GM04503 (cell line): ENCODE measurements at regions not wholly inside any gene's neighbourhood (a gene's known extent, or its start where the extent isn't known, plus 50 kb on each side); places are given as distances from the start of the nearest gene placed in this dataset.
A peak's percentile ranks its signal among the peaks of the same experiment; 100 is the strongest.
"Not testable (repeated sequence)": the region's sequence is repeated elsewhere in the genome, so short reads cannot be mapped to it uniquely, and the experiment has no call there.

Experiments
- DNase-seq: peaks from one replicate; pipeline ENCODE4 v3.0.0-alpha.2; 2012; ENCODE audit warnings: low read depth

DNA sequence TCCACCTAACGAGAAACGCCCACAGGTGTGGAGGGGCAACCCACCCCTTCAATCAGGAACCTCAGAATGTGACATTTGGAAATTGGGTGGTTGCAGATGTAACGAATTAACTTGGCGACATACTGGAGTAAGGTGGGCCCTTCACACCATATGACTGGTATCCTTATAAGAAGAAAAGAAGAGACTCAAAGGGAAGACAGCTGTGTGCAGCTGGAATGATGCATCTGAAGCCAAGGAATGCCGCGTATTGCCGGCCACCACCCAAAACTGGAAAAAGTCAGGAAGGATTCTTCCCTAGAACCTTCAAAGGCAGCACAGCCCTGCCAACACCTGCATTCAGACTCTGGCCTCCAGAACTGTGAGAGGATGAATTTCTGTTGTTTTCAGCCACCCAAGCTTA lies 270.0 kb upstream of the FRG2C start:
- DNase-seq = not testable (repeated sequence)

DNA sequence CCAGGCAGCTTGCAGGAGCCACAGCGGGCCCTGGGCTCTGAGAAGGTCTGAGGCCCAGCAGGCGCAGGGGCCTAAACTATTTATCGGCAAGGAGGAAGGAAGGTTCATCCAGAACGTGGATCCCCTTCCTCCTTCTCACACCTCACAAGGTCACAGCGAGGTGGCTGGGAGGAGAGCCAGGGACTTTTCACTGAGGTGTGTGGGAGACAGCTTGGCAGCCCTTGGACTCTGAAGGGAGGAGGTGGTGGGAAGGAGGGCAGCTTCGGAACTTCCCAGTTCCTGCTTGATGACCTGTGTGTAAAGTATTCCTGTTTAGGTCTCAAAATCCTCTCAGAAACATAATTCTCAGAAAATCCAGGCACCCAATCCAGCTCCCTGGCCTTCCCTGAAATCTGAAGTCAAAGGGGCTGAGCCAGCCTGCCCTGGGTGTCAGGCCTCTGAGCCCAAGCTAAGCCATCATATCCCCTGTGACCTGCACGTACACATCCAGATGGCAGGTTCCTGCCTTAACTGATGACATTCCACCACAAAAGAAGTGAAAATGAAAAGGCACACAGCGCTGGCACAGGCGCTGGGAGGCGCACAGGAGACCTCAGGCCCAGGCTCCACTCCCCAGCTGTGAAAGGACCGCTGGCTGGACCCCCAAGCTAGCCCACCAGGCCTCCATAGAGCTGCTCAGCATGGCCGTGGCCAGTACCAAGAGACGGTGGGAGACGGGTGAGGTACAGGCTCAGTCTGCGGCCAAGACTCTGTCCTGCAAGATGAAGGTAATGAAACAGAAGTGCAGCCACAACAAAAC lies 269.4 kb upstream of the FRG2C start:
- DNase-seq = not testable (repeated sequence)

DNA sequence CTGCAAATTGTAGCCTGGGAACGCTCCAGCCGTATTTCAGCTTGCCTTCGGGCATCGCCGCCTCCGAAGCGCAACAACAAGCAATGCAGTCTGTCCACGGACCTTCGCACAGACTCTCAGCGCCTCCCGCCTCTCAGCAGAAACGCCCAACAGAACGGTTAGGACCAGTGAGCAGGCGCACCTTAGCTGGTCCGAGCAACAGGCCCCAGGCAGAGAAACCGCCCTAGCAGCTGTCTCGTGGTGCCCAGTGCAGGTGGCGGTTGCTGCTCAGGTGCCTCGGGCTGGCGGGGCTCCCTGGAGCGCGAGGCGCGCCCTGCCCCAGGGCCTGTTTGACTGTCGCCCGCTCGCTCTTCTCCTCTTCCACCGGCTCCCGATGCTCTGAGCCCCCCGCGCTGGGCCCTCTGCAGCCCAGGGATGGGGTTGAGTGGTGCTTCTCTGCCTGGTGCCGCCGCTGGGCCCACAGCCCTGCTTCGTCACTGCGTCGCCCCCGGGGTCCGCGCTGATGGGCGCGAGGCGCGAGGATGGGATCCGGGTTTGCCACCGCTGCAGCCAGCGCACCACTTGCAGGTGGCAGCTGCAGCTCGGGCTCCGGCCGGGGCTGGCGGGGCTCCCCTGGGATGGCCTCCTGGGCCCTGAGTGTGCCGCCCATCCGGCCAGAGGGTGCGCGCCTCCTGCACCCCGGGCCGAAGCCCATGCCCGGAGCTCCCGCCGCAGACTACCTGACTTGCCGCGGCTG lies 268.4 kb upstream of the FRG2C start:
- no peak for DNase-seq

DNA sequence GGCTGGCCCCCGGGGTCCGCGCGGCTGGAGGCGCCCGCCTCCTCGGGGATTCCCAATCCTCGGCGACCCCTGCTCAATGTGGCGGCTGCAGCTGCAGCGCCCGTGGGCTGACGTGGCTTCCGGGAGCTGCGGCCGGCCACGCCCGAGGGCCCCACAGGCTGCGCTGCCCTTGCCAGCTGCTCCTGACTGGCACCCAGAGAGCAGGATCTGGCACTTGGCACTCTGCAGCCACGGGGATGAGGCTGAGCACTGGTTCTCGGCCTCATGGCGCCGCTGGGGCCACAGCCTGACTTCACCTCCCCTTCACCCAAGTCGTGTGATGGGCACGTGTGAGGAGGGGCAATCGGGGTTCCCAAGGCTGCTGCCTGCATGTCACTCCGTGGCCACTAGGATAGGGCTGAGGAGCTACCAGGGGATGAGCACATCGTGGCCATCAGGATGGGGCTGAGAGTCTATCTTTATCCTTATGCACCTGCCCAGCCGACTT lies 267.8 kb upstream of the FRG2C start:
- no peak for DNase-seq

DNA sequence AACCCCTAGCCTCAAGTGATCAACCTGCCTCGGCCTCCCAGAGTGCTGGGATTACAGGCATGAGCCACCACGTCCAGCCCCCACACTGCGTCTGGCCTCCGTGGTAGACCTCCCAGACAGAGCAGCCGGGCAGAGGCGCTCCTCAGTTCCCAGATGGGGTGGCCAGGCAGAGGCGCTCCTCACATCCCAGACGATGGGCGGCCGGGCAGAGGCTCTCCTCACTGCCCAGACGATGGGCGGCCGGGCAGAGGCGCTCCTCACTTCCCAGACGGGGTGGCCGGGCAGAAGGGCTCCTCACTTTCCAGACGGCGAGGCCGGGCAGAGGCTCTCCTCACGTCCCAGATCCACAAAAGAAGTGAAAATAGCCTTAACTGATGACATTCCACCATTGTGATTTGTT lies 266.6 kb upstream of the FRG2C start:
- DNase-seq = not testable (repeated sequence)

DNA sequence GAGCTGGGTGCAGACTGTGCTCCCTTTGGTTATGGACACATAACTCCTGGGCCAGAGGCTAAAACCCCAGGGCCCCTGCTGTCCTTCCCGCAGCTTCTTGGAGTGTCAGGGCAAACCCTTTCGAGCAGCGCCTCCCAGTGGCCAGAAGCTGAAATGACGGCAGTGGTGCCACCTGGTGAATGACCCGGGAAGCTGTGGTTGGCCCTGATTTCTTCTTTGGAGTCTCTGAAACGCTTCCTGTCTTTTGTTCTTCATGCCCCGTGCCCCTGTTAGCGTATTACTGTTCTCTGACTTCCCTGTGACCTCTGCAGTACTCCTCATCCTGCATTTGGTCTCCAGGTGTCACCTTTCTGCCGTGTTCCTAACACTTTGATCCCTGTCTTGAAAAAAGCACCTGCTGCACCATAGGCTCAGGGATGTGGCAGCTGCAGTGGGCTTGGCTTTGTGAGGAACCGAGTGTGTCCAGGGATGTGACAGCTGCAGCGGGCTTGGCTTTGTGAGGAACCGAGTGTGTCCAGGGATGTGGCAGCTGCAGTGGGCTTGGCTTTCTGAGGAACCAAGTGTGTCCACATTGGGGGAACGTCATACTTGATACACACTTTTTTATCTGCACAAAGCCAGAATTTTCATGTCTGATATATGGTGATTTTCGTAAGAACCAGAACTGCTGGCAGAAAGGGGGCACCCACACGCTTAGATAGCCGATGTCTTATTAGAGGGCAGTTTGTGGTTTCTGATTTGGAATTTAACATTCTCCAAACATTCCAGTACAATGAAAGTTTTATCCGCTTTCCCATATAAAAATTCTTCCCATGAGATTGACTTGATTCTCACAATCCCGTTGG lies 241.8 kb upstream of the FRG2C start:
- DNase-seq = not testable (repeated sequence)

DNA sequence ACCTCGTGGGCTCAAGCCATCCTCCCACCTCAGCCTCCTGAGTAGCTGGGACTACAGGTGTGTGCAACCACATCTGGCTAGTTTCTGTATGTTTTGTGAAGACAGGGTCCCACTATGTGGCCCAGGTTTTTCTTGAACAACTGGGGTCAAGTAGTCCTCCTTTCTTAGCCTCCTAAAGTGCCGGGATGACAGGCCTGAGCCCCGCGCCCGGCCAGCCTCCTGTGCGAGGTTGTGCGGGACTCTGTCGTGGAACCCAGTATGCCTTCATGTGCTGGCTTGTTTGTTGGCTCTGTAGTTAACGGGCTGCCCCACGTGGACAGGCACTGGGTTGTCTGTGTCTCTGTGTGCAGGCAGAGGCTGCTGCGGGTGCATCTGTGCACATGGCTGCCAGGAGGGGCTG lies 238.7 kb upstream of the FRG2C start:
- not testable (repeated sequence) for DNase-seq

DNA sequence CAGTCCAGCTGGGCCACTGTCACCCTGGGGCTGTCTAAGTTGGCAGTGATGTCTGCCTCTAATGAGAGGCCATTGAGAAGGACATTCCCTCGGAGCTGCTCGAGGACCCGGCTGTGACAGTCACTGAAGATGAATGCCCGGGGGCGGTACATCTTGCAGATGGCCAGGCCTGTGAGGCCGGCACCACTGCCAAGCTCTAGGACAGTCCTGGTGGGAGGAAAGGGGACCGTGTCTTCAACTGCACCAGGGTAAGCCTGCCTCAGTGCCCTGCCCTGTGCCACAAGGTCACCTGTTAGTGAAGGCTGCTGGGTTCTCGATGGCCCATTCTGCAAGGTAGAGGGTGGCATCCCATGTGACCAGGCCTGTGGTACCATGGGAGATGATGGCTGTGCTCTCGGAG lies 236.6 kb upstream of the FRG2C start:
- DNase-seq = not testable (repeated sequence)

DNA sequence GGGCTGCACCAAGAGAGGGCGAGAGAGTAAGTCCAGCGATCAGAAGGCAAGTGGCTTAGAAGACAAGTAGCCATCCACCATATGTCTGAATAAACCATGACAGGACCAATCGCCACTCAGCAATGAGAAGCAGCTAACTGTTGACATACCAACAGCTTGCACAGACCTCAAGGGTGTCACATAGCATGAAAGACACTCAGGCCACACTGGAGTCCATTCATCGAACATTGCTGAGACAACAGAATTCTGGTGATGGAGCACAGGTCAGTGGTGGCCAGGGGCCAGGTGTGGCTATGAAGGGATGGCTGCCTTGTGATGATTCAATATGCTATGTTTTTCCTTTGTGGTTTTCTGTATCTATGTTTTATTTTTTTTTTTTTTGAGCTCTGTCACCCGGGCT lies 236.2 kb upstream of the FRG2C start:
- DNase-seq = not testable (repeated sequence)

DNA sequence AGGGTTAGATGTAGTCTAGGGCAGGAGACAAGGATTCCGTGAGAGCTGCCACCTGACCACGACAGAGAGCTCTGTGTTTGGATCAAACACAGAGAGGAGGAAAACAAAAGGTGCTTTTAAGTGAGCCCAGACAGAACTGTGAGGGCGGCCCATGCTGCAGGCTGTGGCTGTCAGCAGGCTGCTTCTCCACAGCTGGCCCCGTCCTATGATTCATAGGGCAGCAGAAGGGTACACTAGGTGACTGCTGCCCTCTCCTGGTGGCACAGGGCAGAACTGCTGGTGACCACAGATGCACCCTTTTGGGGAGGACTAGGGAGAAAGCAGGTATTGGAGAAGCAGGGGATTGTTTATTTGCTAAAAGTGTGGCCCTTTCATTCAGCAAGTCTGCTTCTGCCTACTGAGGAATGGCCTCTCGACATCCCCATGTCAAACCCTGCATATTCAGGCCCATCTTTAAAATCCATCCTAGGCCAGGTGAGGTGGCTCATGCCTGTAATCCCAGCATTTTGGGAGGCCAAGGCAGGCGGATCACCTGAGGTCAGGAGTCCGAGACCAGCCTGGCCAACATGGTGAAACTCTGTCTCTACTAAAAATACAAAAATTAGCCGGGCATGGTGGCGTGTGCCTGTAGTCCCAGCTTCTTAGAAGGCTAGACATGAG lies 234.4 kb upstream of the FRG2C start:
- DNase-seq = peak; percentile 26

DNA sequence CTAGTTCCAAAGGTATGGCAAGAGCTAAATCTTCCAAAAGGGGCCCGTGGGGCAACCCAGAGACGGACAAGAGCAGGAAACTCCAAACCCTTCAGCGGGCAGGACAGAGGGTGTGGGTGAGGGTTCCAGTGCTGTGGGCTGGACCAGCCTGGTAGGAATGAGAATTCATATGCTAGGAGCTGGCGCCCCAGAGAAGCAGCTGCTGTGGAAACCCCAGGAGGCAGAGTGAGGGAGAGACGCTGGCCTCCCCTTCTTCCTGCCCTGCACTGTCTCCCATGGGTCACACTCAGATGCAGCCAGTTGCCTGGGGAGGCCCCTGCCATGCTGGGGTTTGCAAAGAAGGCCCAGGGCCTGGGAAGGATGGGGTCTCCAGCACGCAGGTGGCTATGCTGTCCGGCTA lies 233.7 kb upstream of the FRG2C start:
- not testable (repeated sequence) for DNase-seq

DNA sequence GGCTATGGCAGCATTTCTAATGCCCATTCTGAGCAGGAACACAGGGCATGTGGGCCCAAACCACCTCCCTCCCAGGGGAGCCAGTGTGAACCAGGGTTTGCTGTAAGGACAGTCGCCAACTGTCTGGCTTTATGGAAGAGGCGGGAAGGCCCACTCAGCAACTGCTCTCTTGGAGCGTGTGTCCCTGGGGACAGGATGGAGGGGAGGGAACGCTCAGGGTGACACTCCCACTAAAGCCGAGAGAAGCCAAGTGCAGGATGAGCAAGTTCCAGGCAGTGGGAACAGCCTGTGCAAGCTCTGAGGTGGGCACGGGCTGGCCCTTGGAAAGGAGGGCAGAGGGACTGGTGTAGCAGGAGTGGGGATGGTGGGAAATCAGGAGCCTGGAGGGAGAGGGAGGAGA lies 233.0 kb upstream of the FRG2C start:
- DNase-seq = not testable (repeated sequence)

DNA sequence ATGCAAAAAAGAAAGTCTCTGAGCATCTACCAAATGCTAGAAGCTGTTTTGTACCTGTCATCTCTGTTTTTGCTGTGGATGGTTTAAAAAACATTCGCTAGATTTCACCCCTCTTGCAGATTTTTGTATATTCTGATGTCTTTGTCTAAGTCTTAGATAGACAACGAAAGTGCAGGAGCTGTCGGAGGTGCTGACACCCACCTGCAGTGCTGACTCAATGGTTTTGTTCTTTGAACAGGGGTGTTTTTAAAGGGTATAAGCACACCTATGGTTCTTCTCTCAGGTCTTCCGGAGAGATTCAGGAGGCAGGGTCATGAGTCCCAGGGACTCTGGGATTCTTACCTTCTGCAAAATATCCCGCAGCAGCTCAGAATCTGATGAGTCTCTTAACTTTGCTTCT lies 231.7 kb upstream of the FRG2C start:
- DNase-seq = not testable (repeated sequence)

DNA sequence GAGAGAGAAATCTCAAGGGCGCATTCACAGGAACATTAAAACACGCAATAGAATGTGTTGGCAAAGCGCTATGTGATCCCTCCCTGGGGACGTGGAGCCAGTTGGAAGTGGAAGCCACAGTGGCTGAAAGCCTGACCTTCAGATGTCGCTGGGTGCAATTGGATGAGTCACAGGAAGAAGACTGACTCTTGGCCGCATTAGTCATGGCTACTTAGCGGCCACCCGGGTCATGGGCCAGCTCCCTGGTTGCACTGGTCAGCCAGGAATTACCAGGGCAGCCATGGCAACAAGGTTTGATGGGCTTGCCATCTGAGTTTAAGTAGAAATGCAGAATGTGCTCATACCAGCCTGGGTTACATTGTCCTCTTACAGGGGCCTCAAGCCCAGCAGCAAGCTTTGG lies 231.2 kb upstream of the FRG2C start:
- peak; percentile 98 for DNase-seq

DNA sequence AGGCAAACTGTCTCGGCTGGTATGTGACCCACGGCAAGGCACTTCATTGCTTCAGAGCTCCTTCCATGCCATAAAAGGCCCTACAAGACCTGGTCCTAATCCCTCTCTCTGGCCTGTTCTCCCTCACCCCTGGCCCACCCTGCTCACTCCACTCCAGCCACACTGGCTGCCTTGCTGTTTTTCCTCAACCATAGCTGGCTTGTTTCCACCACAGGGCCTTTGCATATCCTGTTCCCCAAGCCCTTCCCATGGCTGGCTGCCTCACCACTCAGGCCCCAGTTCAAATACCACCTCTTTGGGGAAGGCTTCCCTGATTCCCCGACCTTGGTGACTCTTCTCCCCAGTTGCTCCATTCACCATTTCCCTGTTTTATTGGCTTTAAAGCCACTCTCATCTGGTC lies 230.8 kb upstream of the FRG2C start:
- not testable (repeated sequence) for DNase-seq

DNA sequence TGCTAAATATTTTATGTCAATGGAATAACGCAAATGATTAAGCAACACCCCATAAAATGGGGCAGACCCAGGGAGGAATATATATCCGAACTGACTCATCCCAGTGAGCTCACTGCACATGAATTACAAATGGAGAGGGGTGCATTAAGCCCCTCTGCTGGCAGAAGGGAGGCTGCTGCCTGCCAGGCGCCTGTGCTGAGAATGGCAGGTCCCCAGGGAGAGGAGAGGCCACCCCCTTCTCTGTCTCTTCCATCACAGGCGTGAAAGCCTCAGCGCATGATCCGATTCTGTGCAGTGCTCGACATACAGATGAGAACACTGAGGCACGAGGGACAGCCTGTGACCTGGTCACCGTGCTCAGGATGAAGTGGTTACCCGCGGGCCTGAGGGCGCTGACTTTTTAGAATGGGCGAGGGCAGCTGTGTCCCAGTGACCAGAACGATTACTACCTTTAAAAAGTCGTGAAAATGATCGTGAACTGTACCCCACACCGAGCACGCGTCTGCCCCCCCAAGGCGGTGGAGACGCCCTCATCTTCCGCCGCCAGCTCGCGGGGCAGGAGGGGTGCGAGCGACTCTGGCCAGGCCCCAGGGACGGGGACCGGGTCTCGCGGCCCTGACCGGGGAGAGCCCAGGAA lies 229.7 kb upstream of the FRG2C start:
- DNase-seq = peak; percentile 32

DNA sequence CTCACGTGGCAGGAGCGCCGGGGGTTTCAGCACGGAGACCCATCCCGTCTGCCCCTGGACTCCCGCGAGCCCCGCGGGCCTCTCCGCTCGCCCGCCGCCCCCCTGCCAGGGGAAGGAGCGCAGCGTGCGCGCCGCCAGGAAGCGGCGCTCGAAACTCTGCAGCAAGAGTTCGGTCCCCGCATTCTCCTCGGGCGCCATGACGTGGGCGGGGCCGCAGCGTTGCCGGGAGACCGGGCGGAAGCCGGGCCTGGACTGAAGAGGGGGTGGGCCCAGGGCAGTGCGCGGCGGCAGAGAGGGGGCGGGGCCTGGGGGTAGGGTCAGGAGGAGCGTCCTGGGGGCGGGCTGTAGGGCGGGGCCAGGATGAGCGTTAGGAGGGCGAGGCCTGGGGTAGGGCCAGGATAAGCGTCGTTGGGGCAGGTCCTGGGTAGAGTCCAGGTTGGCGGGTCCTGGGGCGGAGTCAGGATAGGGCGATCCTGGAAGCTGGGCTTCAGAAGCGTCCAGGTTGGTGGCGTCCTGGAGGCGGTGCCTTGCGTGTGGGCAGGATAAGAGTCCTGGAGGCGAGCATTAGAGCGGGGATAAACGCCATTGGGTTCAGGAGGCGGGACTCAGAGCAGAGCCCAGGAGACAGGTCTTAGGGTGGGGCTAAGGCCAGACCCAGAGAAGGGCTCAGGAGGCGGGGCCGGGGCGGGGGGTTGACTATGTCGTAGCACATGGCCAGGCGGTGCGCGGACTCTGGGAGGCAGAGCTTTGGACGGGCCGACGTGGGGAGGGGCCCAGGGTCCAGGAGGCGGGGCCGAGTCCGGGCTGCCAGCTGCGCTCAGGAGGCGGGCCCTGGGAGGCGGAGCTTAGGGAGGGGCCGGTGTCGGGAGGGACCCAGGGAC lies 229.0 kb upstream of the FRG2C start:
- DNase-seq = peak; percentile 95

DNA sequence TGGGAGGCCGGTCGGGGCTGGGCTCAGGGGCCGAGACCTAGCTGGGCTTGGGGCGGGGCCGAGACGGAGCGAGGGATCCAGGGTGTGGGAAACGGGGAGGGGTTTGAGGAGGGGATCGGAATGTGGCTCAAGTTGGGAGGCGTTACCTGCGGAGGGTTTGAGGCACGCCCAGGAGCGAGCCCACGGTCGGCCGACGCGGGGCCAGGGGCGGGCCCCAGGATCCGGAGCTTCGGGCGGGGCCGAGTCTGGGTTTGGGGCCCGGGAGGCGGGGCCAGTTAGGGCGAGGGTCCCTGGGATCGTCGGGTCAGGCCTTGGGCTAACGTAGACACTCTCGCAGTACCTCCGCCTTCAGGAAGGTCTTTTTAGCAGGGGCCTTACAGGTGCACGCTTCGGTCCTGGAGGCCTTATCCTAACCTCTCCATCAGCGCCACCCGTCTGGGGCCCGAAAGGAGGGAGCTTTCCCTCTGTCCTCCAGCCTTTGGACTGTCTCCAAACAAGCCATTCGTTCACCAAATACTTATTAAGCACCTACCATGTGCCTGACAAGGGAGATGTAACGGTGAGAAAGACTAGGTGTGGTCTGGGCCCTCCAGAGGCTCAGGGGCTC lies 228.2 kb upstream of the FRG2C start:
- DNase-seq = peak; percentile 21

DNA sequence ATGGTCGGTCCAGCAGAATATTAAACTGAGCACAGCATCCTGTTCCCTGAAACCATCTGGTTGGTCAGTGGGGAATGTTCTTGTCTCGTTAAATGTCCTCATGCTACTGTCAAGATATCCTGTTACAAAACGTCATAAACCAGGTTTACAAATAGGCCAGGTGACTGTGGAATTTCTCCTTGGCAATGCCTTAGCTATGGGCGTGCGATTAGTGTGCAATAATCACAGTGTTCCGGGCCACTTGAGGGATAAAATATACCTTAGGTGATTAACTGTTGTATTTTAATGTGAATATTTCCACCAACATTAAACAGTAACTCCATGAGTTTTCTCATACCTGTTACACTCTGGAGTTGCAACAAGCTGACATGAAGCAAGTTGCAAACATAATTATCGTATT lies 223.1 kb upstream of the FRG2C start:
- not testable (repeated sequence) for DNase-seq

DNA sequence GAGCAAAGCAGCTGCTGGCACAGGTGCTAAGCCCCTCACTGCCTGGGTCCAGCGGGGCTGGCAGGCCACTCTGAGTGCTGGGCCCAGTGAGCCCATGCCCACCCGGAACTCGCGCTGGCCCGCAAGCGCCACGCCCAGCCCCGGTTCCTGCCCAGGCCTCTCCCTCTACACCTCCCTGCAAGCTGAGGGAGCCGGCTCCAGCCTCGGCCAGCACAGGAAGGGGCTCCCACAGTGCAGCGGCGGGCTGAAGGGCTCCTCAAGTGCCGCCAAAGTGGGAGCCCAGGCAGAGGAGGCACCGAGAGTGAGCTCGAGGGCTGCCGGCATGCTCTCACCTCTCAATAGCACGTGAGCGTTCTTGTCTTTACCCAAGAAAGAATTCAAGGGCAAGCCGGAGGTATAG lies 219.5 kb upstream of the FRG2C start:
- not testable (repeated sequence) for DNase-seq
